HepG2 (cell line): ENCODE measurements at regions not wholly inside any gene's neighbourhood (a gene's known extent, or its start where the extent isn't known, plus 50 kb on each side); places are given as distances from the start of the nearest gene placed in this dataset.

ENCODE experiments used
- ATAC-seq: fragments of 200-7000 bp; cut with Tn5 transposase; 3 replicates; pipeline ENCODE4 v1.9.1; 2020; ENCODE audit warnings: mild to moderate bottlenecking, moderate library complexity
- BruUV-seq: library from RNA; stranded (reverse); fragments of 400-500 nt; replicated peaks from 2 replicates; lab custom pipeline; 2021; lab: Mats Ljungman, UMichigan
- CTCF ChIA-PET: fragments of 300-600 bp; formaldehyde crosslinking; extraction: SDS; loops from one replicate; lab custom pipeline; 2021; ENCODE audit warnings: low total read pairs, inconsistent platforms, low intra/inter-chr PET ratio; lab: Yijun Ruan, JAX
- POLR2A ChIA-PET: fragments of 350-600 bp; sonication (Branson Sonifier 250); formaldehyde crosslinking; loops from one replicate; lab custom pipeline; 2020; ENCODE audit warnings: antibody characterized with exemption, inconsistent platforms; lab: Yijun Ruan, JAX
- DNase-seq: peaks from one replicate; pipeline ENCODE4 v3.0.0-alpha.2; 2015; ENCODE audit warnings: low spot score
- FAIRE-seq: peaks from 3 replicates; lab custom pipeline; 2011; peaks lifted over from hg19 to GRCh38; lab: Jason Lieb, UNC
- H2AFZ ChIP-seq: one replicate; pipeline ENCODE4 v1.6.1; 2011; ENCODE audit warnings: low read length, inconsistent platforms
- H3K27ac ChIP-seq: fragments of 300-600 bp; 3 replicates; pipeline ENCODE4 v1.8.0; 2011; ENCODE audit warnings: mixed run types, mild to moderate bottlenecking, mixed read lengths, low read length, inconsistent platforms; ENCODE audit not compliant: insufficient read depth; ENCODE audit errors: extremely low read length
- H3K27me3 ChIP-seq, 2 experiments: fragments of 200-600 bp in 1 of 2; 2 replicates in 1 of 2; 3 replicates in 1 of 2; pipeline versions ENCODE4 v1.6.0 to v1.8.0; 2011; ENCODE audit warnings: low read length in 2 of 2, mild to moderate bottlenecking in 2 of 2, moderate library complexity in 2 of 2, inconsistent platforms in 1 of 2; ENCODE audit not compliant: insufficient read depth in 2 of 2, control insufficient read depth in 1 of 2
- H3K36me3 ChIP-seq, 2 experiments: fragments of 200-600 bp in 1 of 2; replicated peaks in 1 of 2; 2 replicates in 1 of 2; 3 replicates in 1 of 2; pipeline versions ENCODE4 v1.5.1 to v1.8.0; 2011; ENCODE audit warnings: low read length in 2 of 2, inconsistent platforms in 1 of 2; ENCODE audit not compliant: insufficient read depth in 2 of 2, control insufficient read depth in 1 of 2
- H3K4me1 ChIP-seq: 2 replicates; pipeline ENCODE4 v1.5.1; 2012; ENCODE audit warnings: low read length, inconsistent platforms; ENCODE audit not compliant: insufficient read depth
- H3K4me2 ChIP-seq: 2 replicates; pipeline ENCODE4 v1.6.0; 2011; ENCODE audit warnings: low read depth, low read length, inconsistent platforms
- H3K4me3 ChIP-seq, 3 experiments: fragments of 200-600 bp in 1 of 3; sonication (generic), shearing (Covaris generic) in 1 of 3; replicated peaks in 1 of 3; 2 replicates each; pipeline ENCODE4 v1.5.1; 2011 to 2016; ENCODE audit warnings: low read length in 3 of 3, inconsistent platforms in 2 of 3, low read depth in 2 of 3, mild to moderate bottlenecking in 2 of 3, control low read depth in 1 of 3, mixed read lengths in 1 of 3; ENCODE audit not compliant: insufficient read depth in 1 of 3
- H3K79me2 ChIP-seq: one replicate; pipeline ENCODE4 v1.6.1; 2011; ENCODE audit warnings: low read length, inconsistent platforms; ENCODE audit not compliant: insufficient read depth
- H3K9ac ChIP-seq: 2 replicates; pipeline ENCODE4 v1.6.0; 2011; ENCODE audit warnings: mild to moderate bottlenecking, low read depth, low read length, inconsistent platforms; ENCODE audit not compliant: insufficient read depth
- H3K9me3 ChIP-seq: 2 replicates; pipeline ENCODE4 v1.5.1; 2012; ENCODE audit warnings: mild to moderate bottlenecking, low read length
- H4K20me1 ChIP-seq: 2 replicates; pipeline ENCODE4 v1.6.0; 2011; ENCODE audit warnings: inconsistent platforms, mild to moderate bottlenecking, low read length, moderate library complexity; ENCODE audit not compliant: insufficient read depth
- EHMT2 ChIP-seq: fragments of 200-600 bp; sonication (generic); IDR thresholded peaks from 2 replicates; pipeline ENCODE4 v1.7.0; 2017; ENCODE audit warnings: antibody characterized with exemption, low read depth, low read length, borderline replicate concordance
- HOXA9 ChIP-seq: sonication (generic); formaldehyde crosslinking; IDR thresholded peaks from 2 replicates; pipeline ENCODE4 v1.8.1; 2022; ENCODE audit warnings: missing genetic modification reagents, mild to moderate bottlenecking, moderate library complexity, borderline replicate concordance
- NFIC ChIP-seq: IDR thresholded peaks from 2 replicates; pipeline ENCODE4 v1.6.1; 2012; ENCODE audit warnings: mild to moderate bottlenecking, low read length, inconsistent platforms
- SSRP1 ChIP-seq: IDR thresholded peaks from 2 replicates; pipeline ENCODE4 v1.6.1; 2016; ENCODE audit warnings: control low read depth
- SYNCRIP ChIP-seq: fragments of 200-400 bp; formaldehyde crosslinking; IDR thresholded peaks from 2 replicates; pipeline ENCODE4 v1.6.1; 2018; ENCODE audit warnings: mild to moderate bottlenecking, low read depth, low read length; ENCODE audit not compliant: insufficient read depth
- ZNF512B ChIP-seq: sonication (generic); formaldehyde crosslinking; IDR thresholded peaks from 2 replicates; pipeline ENCODE4 v1.5.1; 2020; ENCODE audit warnings: missing genetic modification reagents, mild to moderate bottlenecking, borderline replicate concordance
- ZNF766 ChIP-seq: sonication (generic); formaldehyde crosslinking; IDR thresholded peaks from 2 replicates; pipeline ENCODE4 v1.5.0; 2020; ENCODE audit warnings: missing genetic modification reagents, borderline replicate concordance
- ZNF776 ChIP-seq: sonication (generic); formaldehyde crosslinking; IDR thresholded peaks from 2 replicates; pipeline ENCODE4 v1.4.0; 2020; ENCODE audit warnings: mild to moderate bottlenecking, missing genetic modification reagents
- whole genome bisulfite sequencing: methylation state at CpG from one replicate; pipeline ENCODE4 v1.1.6; 2017; ENCODE audit warnings: low lambda C conversion rate; 5-methylcytosine and 5-hydroxymethylcytosine counted together
- in situ Hi-C: cut with HindIII; loops from 2 replicates; pipeline ENCODE4 v1.10.0; 2017; ENCODE audit warnings: low pct_unique_long_range_greater_than_20kb; ENCODE audit not compliant: extremely low pct_ligation_motif_present
- intact Hi-C: fragments of 100-400 bp; cut with micrococcal nuclease; formaldehyde crosslinking; loops from one replicate; pipeline ENCODE4 v1.10.0; 2022; ENCODE audit not compliant: unreplicated experiment

GRCh38 chr10:84822931-84823630, 494.7 kb downstream of the CCSER2 start (continued):
- TF ChIP-seq ZNF512B (CRISPR knock-in tag) (no peak), NFIC (no peak)

GRCh38 chr10:84824525-84824924, 496.1 kb downstream of the CCSER2 start:
- Histone ChIP-seq H3K79me2 (no peaks in the 10 kb centered on the region), H3K9me3 (no peaks in the 10 kb centered on the region), H4K20me1 (no peaks in the 10 kb centered on the region), H3K27me3 (no peaks in the 10 kb centered on the region), H3K4me2 (no peak overlapping the region), H3K36me3 (no peaks in the 10 kb centered on the region), H2AFZ (no peak overlapping the region), H3K27ac (no peak overlapping the region), H3K9ac (no peak overlapping the region), H3K4me1 (no peaks in the 10 kb centered on the region), H3K4me3 (no peak overlapping the region)
- in situ Hi-C loops (no loop called here), intact Hi-C loops (no loop called here)
- no TSS peak for BruUV-seq
- ChIA-PET POLR2A (no interaction called here), CTCF (no interaction called here)
- no peak for FAIRE-seq
- TF ChIP-seq ZNF766 (CRISPR knock-in tag) = no peak
- TF ChIP-seq SYNCRIP = no peak
- TF ChIP-seq HOXA9 (CRISPR knock-in tag) = no peak
- TF ChIP-seq EHMT2 = no peak
- TF ChIP-seq SSRP1 (CRISPR knock-in tag) = no peak
- TF ChIP-seq ZNF776 (CRISPR knock-in tag) = no peak
- ATAC-seq = no peak
- 25% methylated on average over 1 of the region's 1 CpG for WGBS
- DNase-seq = no peak
